ACC112 (cell line): ENCODE measurements at regions not wholly inside any gene's neighbourhood (a gene's known extent, or its start where the extent isn't known, plus 50 kb on each side); places are given as distances from the start of the nearest gene placed in this dataset.
A peak's percentile ranks its signal among the peaks of the same experiment; 100 is the strongest.
"Not testable (repeated sequence)": the region's sequence is repeated elsewhere in the genome, so short reads cannot be mapped to it uniquely, and the experiment has no call there.

Experiments
- H2AFZ ChIP-seq: fragments of 200-600 bp; sonication (generic); one replicate; pipeline ENCODE4 v1.6.0; 2017; ENCODE audit warnings: antibody characterized with exemption, low read length; ENCODE audit not compliant: unreplicated experiment
- H3K27ac ChIP-seq: fragments of 200-600 bp; sonication (generic); 2 replicates; pipeline ENCODE4 v1.5.1; 2014; ENCODE audit warnings: low read depth, mild to moderate bottlenecking, antibody characterized with exemption, low read length, moderate library complexity
- H3K27me3 ChIP-seq: fragments of 200-600 bp; sonication (generic); 2 replicates; pipeline ENCODE4 v1.6.1; 2014; ENCODE audit warnings: mild to moderate bottlenecking, antibody characterized with exemption, low read length, moderate library complexity, mixed read lengths; ENCODE audit not compliant: insufficient read depth
- H3K36me3 ChIP-seq: fragments of 200-600 bp; sonication (generic); 2 replicates; pipeline ENCODE4 v1.6.1; 2016; ENCODE audit warnings: mild to moderate bottlenecking, antibody characterized with exemption, low read length, moderate library complexity, mixed read lengths; ENCODE audit not compliant: insufficient read depth
- H3K4me1 ChIP-seq: fragments of 200-600 bp; sonication (generic); one replicate; pipeline ENCODE4 v1.6.1; 2016; ENCODE audit warnings: low read length, mixed read lengths; ENCODE audit not compliant: insufficient read depth, unreplicated experiment, control insufficient read depth
- H3K4me3 ChIP-seq: fragments of 200-600 bp; sonication (generic); 2 replicates; pipeline ENCODE4 v1.5.1; 2014; ENCODE audit warnings: mild to moderate bottlenecking, low read depth, low read length
- H3K79me2 ChIP-seq: fragments of 200-600 bp; sonication (generic); one replicate; pipeline ENCODE4 v1.6.0; 2016; ENCODE audit warnings: low read length; ENCODE audit not compliant: control insufficient read depth, unreplicated experiment, insufficient read depth

- not testable (repeated sequence) for H3K79me2 ChIP-seq, H3K36me3 ChIP-seq, H3K27ac ChIP-seq, H3K4me1 ChIP-seq, H3K4me3 ChIP-seq, H3K27me3 ChIP-seq, H2AFZ ChIP-seq
These were observed 113.7 kb downstream of the PPIAL4A start for GRCh38 chr1:121003230-121003629.

- not testable (repeated sequence) for H3K4me1 ChIP-seq, H3K4me3 ChIP-seq, H3K79me2 ChIP-seq, H2AFZ ChIP-seq, H3K36me3 ChIP-seq, H3K27ac ChIP-seq
- peaks cover 24% of the 10 kb centered on the region for H3K27me3 ChIP-seq
These were observed 117.3 kb downstream of the PPIAL4A start for GRCh38 chr1:121006826-121007225.

GRCh38 chr1:121007755-121008154 lies 118.2 kb downstream of the PPIAL4A start:
- H3K4me3 ChIP-seq, H3K79me2 ChIP-seq, H2AFZ ChIP-seq, H3K36me3 ChIP-seq, H3K4me1 ChIP-seq, H3K27ac ChIP-seq: not testable (repeated sequence)
- H3K27me3 ChIP-seq = peaks cover 24% of the 10 kb centered on the region

- not testable (repeated sequence) for H3K4me1 ChIP-seq, H3K36me3 ChIP-seq, H3K4me3 ChIP-seq, H2AFZ ChIP-seq, H3K79me2 ChIP-seq, H3K27ac ChIP-seq
- H3K27me3 ChIP-seq = peaks cover 24% of the 10 kb centered on the region
These were observed 119.1 kb downstream of the PPIAL4A start for GRCh38 chr1:121008512-121009215.

- not testable (repeated sequence) for H3K36me3 ChIP-seq, H3K79me2 ChIP-seq, H3K27ac ChIP-seq, H3K4me1 ChIP-seq, H3K4me3 ChIP-seq, H2AFZ ChIP-seq
- peaks cover 24% of the 10 kb centered on the region for H3K27me3 ChIP-seq
These were observed 119.9 kb downstream of the PPIAL4A start for GRCh38 chr1:121009216-121010057.

- not testable (repeated sequence) for H3K27ac ChIP-seq, H3K4me3 ChIP-seq, H2AFZ ChIP-seq, H3K79me2 ChIP-seq, H3K4me1 ChIP-seq, H3K36me3 ChIP-seq
- peaks cover 24% of the 10 kb centered on the region for H3K27me3 ChIP-seq
These were observed 120.6 kb downstream of the PPIAL4A start for GRCh38 chr1:121010141-121010540.

- not testable (repeated sequence) for H3K36me3 ChIP-seq, H3K79me2 ChIP-seq, H3K4me3 ChIP-seq, H3K27ac ChIP-seq, H3K4me1 ChIP-seq, H2AFZ ChIP-seq
- peaks cover 14% of the 10 kb centered on the region for H3K27me3 ChIP-seq
These were observed 123.6 kb downstream of the PPIAL4A start for GRCh38 chr1:121013181-121013580.

- not testable (repeated sequence) for H3K4me1 ChIP-seq, H3K27ac ChIP-seq, H3K79me2 ChIP-seq, H2AFZ ChIP-seq, H3K36me3 ChIP-seq, H3K4me3 ChIP-seq, H3K27me3 ChIP-seq
These were observed 126.8 kb downstream of the PPIAL4A start for GRCh38 chr1:121016182-121017028.

GRCh38 chr1:121019715-121020349 lies 130.3 kb downstream of the PPIAL4A start:
- H3K4me1 ChIP-seq, H3K36me3 ChIP-seq, H3K27me3 ChIP-seq, H2AFZ ChIP-seq, H3K27ac ChIP-seq, H3K4me3 ChIP-seq, H3K79me2 ChIP-seq: not testable (repeated sequence)

GRCh38 chr1:121020350-121021236 lies 131.0 kb downstream of the PPIAL4A start:
- H2AFZ ChIP-seq, H3K79me2 ChIP-seq, H3K36me3 ChIP-seq, H3K4me1 ChIP-seq, H3K27ac ChIP-seq, H3K27me3 ChIP-seq: not testable (repeated sequence)
- H3K4me3 ChIP-seq = peak overlapping the region; percentile 56
